GM23248 (cell line): ENCODE measurements at regions not wholly inside any gene's neighbourhood (a gene's known extent, or its start where the extent isn't known, plus 50 kb on each side); places are given as distances from the start of the nearest gene placed in this dataset.

ENCODE experiments used
- EZH2 ChIP-seq: fragments of 200-600 bp; sonication (generic); IDR thresholded peaks from 2 replicates; pipeline ENCODE4 v1.6.1; 2018; ENCODE audit warnings: antibody characterized with exemption, mild to moderate bottlenecking; ENCODE audit not compliant: insufficient read depth, poor library complexity, severe bottlenecking
- EZH2phosphoT487 ChIP-seq: fragments of 200-600 bp; sonication (generic); IDR thresholded peaks from 2 replicates; pipeline ENCODE4 v1.6.1; 2018; ENCODE audit warnings: antibody characterized with exemption, moderate library complexity, mild to moderate bottlenecking, low read depth; ENCODE audit not compliant: insufficient read depth

- TF ChIP-seq EZH2phosphoT487 (no peak), EZH2 (no peak)
These were observed 107.5 kb upstream of the ATF7IP start for GRCh38 chr12:14257734-14258574.
